Lower leg skin (tissue), 3 donors: ENCODE measurements at regions not wholly inside any gene's neighbourhood (a gene's known extent, or its start where the extent isn't known, plus 50 kb on each side); places are given as distances from the start of the nearest gene placed in this dataset.

Source experiments
- POLR2A ChIP-seq, 2 donors: fragments of 450-650 bp; IDR thresholded peaks; one replicate each; pipeline ENCODE4 v1.6.1; 2016 to 2017; ENCODE audit warnings: antibody characterized with exemption in 2 of 2, mild to moderate bottlenecking in 1 of 2, moderate library complexity in 1 of 2
- TF ChIP-seq, protein P1 (sequence below), 3 donors: fragments of 450-650 bp; IDR thresholded peaks; one replicate each; pipeline ENCODE4 v1.5.1; 2016; ENCODE audit warnings: antibody characterized with exemption in 3 of 3, mild to moderate bottlenecking in 3 of 3, moderate library complexity in 2 of 3

DNA sequence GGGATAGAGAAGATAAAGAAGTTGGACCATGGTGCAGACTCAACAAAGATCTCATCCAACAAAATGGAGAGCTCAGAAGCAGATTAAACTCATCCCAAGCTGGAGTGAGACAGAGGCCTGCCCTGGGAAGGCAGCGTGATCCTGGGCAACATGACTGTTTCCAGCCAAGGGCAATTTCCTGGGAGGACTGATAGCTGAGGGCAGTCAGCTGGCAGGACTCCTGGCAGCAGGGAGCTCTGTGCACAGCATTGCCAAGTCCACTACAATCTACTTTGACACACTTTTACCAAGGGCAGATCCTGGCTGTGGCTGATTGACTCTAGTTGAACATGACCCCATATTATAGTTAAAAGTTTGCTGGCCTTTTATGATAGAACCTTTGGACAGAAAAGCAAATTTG lies 357.3 kb upstream of the RASGEF1B start:
- TF ChIP-seq, protein P1, sequence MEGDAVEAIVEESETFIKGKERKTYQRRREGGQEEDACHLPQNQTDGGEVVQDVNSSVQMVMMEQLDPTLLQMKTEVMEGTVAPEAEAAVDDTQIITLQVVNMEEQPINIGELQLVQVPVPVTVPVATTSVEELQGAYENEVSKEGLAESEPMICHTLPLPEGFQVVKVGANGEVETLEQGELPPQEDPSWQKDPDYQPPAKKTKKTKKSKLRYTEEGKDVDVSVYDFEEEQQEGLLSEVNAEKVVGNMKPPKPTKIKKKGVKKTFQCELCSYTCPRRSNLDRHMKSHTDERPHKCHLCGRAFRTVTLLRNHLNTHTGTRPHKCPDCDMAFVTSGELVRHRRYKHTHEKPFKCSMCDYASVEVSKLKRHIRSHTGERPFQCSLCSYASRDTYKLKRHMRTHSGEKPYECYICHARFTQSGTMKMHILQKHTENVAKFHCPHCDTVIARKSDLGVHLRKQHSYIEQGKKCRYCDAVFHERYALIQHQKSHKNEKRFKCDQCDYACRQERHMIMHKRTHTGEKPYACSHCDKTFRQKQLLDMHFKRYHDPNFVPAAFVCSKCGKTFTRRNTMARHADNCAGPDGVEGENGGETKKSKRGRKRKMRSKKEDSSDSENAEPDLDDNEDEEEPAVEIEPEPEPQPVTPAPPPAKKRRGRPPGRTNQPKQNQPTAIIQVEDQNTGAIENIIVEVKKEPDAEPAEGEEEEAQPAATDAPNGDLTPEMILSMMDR (IDR thresholded peaks at IDR 0.05) = no peak
- TF ChIP-seq POLR2A (IDR thresholded peaks at IDR 0.05) = no peak
